ENCODE measurements at regions not wholly inside any gene's neighbourhood (a gene's known extent, or its start where the extent isn't known, plus 50 kb on each side); places are given as distances from the start of the nearest gene placed in this dataset.

DNA sequence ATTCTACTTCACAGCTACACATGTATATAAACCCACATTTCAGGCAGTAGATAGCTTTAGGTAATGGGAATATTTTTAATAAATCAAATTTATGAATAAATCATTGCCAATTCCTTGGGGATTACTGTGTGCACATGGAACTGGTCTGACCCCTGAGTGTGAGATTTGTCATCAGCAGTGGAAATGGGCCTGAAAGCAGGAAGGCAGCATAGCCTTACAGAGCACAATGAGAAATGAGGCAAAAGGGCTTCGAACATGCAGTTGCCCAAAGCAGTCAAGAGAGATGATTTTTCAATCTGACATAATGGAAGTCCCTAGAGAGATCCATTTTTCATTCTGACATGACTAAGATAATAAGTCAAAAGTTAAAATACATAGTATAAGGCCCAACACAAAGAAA is 599.2 kb downstream of the TUSC7 start:
- H3K4me3 Mint-ChIP-seq: no peak overlapping the region
- TF ChIP-seq, protein P1, sequence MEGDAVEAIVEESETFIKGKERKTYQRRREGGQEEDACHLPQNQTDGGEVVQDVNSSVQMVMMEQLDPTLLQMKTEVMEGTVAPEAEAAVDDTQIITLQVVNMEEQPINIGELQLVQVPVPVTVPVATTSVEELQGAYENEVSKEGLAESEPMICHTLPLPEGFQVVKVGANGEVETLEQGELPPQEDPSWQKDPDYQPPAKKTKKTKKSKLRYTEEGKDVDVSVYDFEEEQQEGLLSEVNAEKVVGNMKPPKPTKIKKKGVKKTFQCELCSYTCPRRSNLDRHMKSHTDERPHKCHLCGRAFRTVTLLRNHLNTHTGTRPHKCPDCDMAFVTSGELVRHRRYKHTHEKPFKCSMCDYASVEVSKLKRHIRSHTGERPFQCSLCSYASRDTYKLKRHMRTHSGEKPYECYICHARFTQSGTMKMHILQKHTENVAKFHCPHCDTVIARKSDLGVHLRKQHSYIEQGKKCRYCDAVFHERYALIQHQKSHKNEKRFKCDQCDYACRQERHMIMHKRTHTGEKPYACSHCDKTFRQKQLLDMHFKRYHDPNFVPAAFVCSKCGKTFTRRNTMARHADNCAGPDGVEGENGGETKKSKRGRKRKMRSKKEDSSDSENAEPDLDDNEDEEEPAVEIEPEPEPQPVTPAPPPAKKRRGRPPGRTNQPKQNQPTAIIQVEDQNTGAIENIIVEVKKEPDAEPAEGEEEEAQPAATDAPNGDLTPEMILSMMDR (conservative IDR thresholded peaks at IDR 0.05): no peak

DNA sequence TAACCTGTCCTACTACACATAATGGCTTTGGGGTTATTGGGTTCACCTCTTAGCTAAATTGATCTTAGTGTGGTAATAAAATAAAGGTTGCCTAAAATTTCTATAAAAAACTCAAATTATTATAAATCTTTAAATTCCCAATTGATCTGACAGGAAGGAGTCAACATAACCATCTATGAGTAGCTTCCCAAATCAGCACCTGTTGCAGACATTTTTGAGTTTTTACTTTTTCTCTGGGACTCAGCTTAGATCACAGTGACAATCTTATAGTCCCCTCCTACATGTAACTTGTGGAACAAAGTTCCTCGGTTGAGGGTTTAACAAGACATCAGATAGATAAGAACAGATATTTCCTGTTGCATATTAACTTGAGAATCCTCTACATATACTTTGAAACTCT is 601.0 kb downstream of the TUSC7 start:
- Mint-ChIP-seq H3K4me1 (ENCODE audit: unreplicated experiment) (peaks cover 4% of the 10 kb centered on the region), H3K4me3 (no peak overlapping the region), H3K27me3 (no peaks in the 10 kb centered on the region), H3K36me3 (no peaks in the 10 kb centered on the region), H3K27ac (no peak overlapping the region), H3K9me3 (no peaks in the 10 kb centered on the region)
- TF ChIP-seq, protein P1 (conservative IDR thresholded peaks at IDR 0.05): no peak
- DNase-seq (ENCODE audit: extremely low spot score, unreplicated experiment): no peak

More for the DNA sequence above, 599.2 kb downstream of the TUSC7 start:
- no peaks in the 10 kb centered on the region for H3K36me3 Mint-ChIP-seq
- no peaks in the 10 kb centered on the region for H3K27me3 Mint-ChIP-seq
- no peak for DNase-seq (ENCODE audit: extremely low spot score, unreplicated experiment)
- H3K9me3 Mint-ChIP-seq: no peaks in the 10 kb centered on the region
- H3K27ac Mint-ChIP-seq: no peak overlapping the region
- H3K4me1 Mint-ChIP-seq (ENCODE audit: unreplicated experiment): peaks cover 4% of the 10 kb centered on the region

- Mint-ChIP-seq H3K4me1 (ENCODE audit: unreplicated experiment) (no peaks in the 10 kb centered on the region), H3K9me3 (no peaks in the 10 kb centered on the region), H3K27ac (no peak overlapping the region), H3K27me3 (no peaks in the 10 kb centered on the region), H3K36me3 (no peaks in the 10 kb centered on the region), H3K4me3 (no peak overlapping the region)
- no peak for DNase-seq (ENCODE audit: extremely low spot score, unreplicated experiment)
- TF ChIP-seq, protein P1 (conservative IDR thresholded peaks at IDR 0.05): no peak
Observed at GRCh38 chr3:117314441-117315150, 605.0 kb downstream of the TUSC7 start.

DNA sequence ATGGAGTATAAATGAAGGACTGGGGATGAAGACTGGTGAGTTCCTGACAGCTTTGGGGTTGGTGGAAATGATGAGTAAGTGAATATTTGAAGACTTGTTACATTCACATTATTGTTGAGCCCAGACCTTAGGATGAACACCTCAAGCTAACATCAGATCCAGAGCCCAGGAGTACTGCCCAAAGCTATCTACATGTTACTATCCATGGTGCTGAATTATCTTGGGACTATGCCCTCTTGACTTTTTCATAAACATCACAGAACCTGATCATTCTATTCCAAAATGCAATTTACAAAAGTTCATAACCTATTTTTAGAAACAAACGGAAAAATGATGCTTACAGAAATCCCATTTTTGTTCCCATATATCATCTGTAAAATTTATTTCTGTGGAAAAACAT is 613.3 kb downstream of the TUSC7 start:
- Mint-ChIP-seq H3K36me3 (no peaks in the 10 kb centered on the region), H3K4me1 (ENCODE audit: unreplicated experiment) (no peaks in the 10 kb centered on the region), H3K27me3 (peaks cover 3% of the 10 kb centered on the region), H3K4me3 (no peak overlapping the region), H3K27ac (no peak overlapping the region), H3K9me3 (no peaks in the 10 kb centered on the region)
- DNase-seq (ENCODE audit: extremely low spot score, unreplicated experiment): no peak
- TF ChIP-seq, protein P1 (conservative IDR thresholded peaks at IDR 0.05): no peak

DNA sequence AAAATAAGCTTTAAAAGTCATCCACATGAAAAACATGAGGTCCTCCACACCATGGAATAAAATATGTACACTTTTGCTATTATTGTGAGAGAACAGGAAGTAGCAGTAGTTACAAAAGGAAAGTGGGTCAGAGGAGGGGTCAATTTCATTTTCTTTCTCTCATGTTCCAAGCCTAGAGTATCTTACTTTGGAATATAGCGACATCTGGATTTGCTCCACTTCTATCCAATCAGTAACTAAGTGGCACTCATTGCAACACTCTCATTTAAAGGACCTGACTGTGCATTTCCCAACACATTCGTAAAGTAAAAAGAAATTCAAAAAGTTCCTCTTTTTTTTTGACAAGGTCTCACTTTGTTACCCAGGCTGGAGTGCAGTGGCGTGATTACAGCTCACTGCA is 637.3 kb downstream of the TUSC7 start:
- Mint-ChIP-seq H3K27me3 (no peaks in the 10 kb centered on the region), H3K27ac (no peak overlapping the region), H3K4me3 (no peak overlapping the region), H3K9me3 (no peaks in the 10 kb centered on the region), H3K4me1 (ENCODE audit: unreplicated experiment) (no peaks in the 10 kb centered on the region), H3K36me3 (no peaks in the 10 kb centered on the region)
- DNase-seq (ENCODE audit: extremely low spot score, unreplicated experiment): no peak
- TF ChIP-seq, protein P1 (conservative IDR thresholded peaks at IDR 0.05): no peak

Data from type B pancreatic cell (in vitro differentiated cells).